GM23338 (cell line): ENCODE measurements at regions not wholly inside any gene's neighbourhood (a gene's known extent, or its start where the extent isn't known, plus 50 kb on each side); places are given as distances from the start of the nearest gene placed in this dataset.

ENCODE experiments used
- CREB1 ChIP-seq: fragments of 250-450 bp; sonication (Bioruptor Pico); IDR thresholded peaks from 2 replicates; pipeline ENCODE4 v1.5.0; 2020; ENCODE audit warnings: low read depth, mild to moderate bottlenecking, moderate library complexity
- CTCF ChIP-seq, 2 experiments: fragments of 200-600 bp in 1 of 2; sonication (generic) in 1 of 2; conservative IDR thresholded peaks; 2 replicates each; pipeline versions ENCODE4 v1.5.1 to v1.6.1; 2016 to 2017; ENCODE audit warnings: antibody characterized with exemption in 2 of 2, low read depth in 2 of 2, mild to moderate bottlenecking in 2 of 2, moderate library complexity in 1 of 2
- ETS1 ChIP-seq: IDR thresholded peaks from 2 replicates; pipeline ENCODE4 v1.6.1; 2016; ENCODE audit warnings: antibody characterized with exemption
- EZH2 ChIP-seq: fragments of 200-600 bp; sonication (generic); IDR thresholded peaks from one replicate; pipeline ENCODE4 v1.8.0; 2017; ENCODE audit warnings: antibody characterized with exemption, mild to moderate bottlenecking, low read depth; ENCODE audit not compliant: unreplicated experiment
- EZH2phosphoT487 ChIP-seq: fragments of 200-600 bp; sonication (generic); IDR thresholded peaks from one replicate; pipeline ENCODE4 v1.8.1; 2018; ENCODE audit warnings: antibody characterized with exemption; ENCODE audit not compliant: unreplicated experiment
- JUNB ChIP-seq: IDR thresholded peaks from one replicate; pipeline ENCODE4 v1.6.1; 2016; ENCODE audit warnings: antibody characterized with exemption; ENCODE audit not compliant: unreplicated experiment
- NANOG ChIP-seq: IDR thresholded peaks from 2 replicates; pipeline ENCODE4 v1.6.1; 2016; ENCODE audit warnings: antibody characterized with exemption, borderline replicate concordance
- POLR2AphosphoS5 ChIP-seq: IDR thresholded peaks from 2 replicates; pipeline ENCODE4 v1.6.1; 2016; ENCODE audit warnings: antibody characterized with exemption, low read depth
- REST ChIP-seq: IDR thresholded peaks from one replicate; pipeline ENCODE4 v1.6.1; 2018; ENCODE audit warnings: antibody characterized with exemption; ENCODE audit not compliant: unreplicated experiment
- STAT1 ChIP-seq: IDR thresholded peaks from one replicate; pipeline ENCODE4 v1.6.1; 2016; ENCODE audit warnings: antibody characterized with exemption; ENCODE audit not compliant: unreplicated experiment
- ZNF114 ChIP-seq: fragments of 250-450 bp; sonication (Bioruptor Pico); IDR thresholded peaks from 2 replicates; pipeline ENCODE4 v1.5.0; 2020; ENCODE audit warnings: mild to moderate bottlenecking, moderate library complexity
- ZNF462 ChIP-seq: fragments of 250-450 bp; sonication (Bioruptor Pico); IDR thresholded peaks from 2 replicates; pipeline ENCODE4 v1.5.0; 2020; ENCODE audit warnings: mild to moderate bottlenecking, moderate library complexity

- TF ChIP-seq CTCF (conservative IDR thresholded peaks at IDR 0.05; ENCODE audit: low read depth in 2 of 2) = no peak
- TF ChIP-seq REST = no peak
- no peak for TF ChIP-seq POLR2AphosphoS5
- no peak for TF ChIP-seq EZH2
- TF ChIP-seq ETS1 = no peak
- no peak for TF ChIP-seq JUNB
- no peak for TF ChIP-seq EZH2phosphoT487
- TF ChIP-seq CREB1 (CRISPR knock-in tag) = no peak
- TF ChIP-seq STAT1 = no peak
- no peak for TF ChIP-seq NANOG
- no peak for TF ChIP-seq ZNF462 (CRISPR knock-in tag)
- TF ChIP-seq ZNF114 = no peak
Measured at GRCh38 chr9:106032978-106033377, 338.6 kb downstream of the TMEM38B start.
